ENCODE measurements at regions not wholly inside any gene's neighbourhood (a gene's known extent, or its start where the extent isn't known, plus 50 kb on each side); places are given as distances from the start of the nearest gene placed in this dataset.
"Not testable (repeated sequence)": the region's sequence is repeated elsewhere in the genome, so short reads cannot be mapped to it uniquely, and the experiment has no call there.

DNA sequence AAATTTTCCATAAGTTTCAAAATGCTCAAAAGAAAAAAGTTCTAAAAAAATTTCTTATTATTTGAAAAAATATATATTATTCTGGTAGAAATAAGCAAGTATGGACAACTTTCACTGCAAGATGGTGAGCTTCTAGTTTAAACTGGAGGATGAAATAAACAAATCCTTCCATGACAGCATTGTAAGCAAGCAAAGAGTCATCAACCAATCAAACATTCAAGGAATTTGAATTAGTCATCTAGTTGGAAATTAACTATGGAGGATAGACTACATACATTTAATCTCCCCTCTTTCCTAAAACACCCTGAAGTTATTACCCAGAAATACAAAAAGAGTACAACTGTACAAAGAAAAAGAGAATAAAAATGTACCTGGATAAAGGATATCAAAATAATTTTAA lies 51.0 kb upstream of the IRX5 start:
- DNase-seq: no peak

DNA sequence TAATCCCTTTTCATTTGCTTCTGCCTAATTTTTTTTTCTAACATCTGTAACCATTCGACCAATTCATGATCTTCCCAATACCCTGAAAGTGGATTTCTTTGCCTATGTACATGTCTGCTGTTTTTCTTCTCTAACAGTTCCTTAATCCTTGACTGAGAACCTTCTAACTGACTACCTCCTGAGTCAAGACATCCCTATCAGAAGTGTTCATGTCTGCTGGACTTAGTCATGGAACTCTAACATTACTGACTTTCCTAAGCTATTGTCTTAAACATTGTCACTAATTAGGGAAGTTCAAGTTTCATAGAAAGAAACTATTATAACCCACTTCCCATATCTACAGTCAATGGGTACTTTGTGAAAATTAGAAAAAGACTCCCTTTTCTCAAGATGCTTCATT lies 52.4 kb upstream of the IRX5 start:
- DNase-seq: no peak

DNA sequence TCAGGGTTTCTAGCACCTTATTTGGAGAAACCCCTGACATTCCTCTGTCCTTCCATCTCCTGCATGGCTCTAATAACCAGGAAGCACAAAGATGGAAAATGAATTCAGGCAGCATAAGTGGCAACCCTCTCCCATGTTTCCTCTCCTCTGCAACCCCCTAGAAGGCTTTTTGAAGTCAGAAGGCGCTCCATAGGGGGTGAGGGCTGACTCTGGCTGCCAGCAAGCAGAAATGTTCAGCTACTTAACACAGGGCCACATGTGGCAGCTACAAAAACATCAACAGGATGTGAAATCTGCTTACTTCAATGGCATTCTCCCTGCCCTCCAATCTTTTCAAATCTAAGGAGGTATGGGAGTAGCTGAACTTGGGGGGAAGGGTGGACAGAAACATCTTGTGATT lies 55.2 kb upstream of the IRX5 start:
- no peak for DNase-seq

DNA sequence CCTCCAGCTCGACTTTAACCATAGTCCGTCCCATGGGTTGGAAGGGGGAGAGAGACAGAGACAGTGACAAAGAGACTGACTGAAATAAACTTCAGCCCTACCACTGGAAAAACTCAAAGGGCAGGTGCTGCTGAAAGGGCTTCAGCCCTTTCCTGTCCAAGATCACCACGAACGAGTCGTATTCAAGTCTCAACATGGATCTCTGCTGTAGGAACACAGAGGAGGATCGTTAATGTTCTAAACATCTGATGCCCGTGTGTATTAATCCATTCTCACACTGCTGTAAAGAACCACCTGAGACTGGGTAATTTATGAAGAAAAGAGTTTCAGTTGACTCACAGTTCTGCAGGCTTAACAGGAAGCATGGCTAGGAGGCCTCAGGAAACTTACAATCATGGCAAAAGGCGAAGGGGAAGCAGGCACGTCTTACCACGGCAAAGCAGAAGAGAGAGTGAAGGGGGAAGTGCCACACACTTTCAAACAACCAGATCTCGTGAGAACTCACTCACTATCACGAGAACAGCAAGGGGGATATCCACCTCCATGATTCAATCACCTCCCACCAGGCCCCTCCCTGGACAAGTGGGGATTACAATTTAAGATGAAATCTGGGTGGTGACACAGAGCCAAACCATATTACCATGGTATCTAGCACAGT lies 56.8 kb upstream of the IRX5 start:
- not testable (repeated sequence) for DNase-seq

DNA sequence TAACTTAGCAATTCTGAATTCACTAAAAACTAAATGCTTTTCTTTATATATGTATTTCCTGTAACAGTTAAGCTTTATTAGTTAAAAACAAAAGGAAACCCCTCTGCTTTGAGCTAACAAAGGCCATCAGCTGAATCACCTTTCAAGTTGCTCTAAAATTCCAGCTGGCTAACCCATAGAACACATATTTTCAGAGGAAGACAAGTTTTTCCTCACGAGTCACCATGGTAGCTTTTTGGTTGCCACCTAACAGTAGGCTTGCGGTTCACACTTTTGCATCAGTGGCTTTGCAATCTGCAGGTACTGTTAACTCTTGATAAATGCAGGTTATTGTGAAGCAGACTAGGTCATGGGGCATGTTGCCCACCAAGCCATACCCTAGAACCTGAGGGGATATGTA lies 57.6 kb upstream of the IRX5 start:
- DNase-seq: no peak

DNA sequence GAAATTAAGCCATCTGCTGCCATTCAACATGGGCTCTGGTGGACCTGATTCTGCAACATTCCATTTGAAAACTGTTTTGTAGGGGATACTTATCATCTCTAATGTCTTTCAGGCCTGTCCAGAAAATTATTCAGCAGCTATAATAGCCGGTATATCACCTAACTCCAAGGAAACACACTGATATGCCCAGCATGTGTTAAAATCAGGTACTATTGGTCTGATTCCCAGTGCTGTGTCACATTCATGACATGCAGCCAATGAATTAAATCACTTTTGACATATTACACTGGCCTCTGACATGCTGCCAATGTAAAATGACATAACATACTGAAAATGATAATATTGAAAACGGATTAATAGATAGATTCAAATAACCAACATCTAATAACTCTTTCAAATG lies 60.5 kb upstream of the IRX5 start:
- DNase-seq: no peak

DNA sequence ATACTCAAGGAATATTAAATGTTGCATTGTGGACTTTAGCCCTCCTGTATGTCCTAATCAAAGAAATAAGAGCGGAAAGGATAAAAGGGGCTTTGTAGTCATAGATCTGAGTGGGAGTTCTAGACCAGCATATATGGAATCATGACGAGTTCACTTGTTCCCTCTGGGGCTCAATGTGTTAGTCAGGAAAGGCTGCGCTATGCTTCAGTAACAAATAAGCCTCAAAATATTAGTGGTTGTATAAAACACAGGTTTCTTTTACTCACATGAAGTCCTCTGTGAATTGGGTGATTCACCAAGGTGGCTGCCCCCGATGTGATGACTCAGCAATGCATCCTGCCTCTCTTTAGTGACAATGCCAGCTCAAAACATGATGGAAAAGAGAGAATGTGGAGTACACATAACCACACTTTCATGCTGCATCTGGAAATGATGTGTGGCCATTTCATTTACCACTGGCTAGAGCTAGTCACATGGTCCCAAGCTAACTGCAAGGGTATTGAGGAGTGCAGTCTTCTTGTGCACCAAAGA lies 63.3 kb upstream of the IRX5 start:
- no peak for DNase-seq

DNA sequence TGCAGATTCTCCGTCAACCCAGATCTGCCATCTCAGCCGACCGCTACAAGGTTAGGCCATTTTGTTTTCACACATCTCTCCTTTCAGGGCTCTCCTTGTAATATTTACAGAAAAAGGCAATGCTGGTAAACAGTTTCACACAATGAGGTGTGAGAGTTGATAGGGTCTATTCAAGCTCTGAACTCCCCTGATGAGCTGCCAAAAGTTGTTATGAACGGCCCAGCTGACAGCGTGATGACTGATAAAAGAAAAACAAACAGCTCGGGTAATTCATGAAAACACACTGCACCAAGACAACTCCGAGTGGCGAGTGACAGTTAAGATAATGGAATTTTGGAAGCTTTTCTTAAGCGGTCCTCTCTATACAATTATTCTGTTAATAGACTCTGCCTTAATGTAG lies 68.1 kb upstream of the IRX5 start:
- no peak for DNase-seq

DNA sequence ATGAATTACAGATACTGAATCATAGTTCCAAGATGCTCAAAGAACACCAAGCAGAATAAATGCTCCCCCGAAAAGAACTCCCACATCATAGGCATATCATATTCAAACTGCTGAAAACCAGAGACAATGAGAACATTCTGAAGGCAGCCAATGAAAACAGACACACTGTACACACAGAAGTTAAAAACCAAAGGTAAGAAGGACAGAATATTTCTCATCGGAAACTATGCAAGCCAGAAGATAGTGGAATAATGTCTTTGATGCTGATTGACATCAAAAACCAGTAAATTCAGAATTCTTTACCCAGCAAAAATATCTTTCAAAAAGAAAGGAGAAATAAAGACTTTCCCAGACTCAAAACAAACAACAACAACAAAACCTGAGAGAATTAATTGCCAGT lies 73.8 kb upstream of the IRX5 start:
- DNase-seq: no peak

DNA sequence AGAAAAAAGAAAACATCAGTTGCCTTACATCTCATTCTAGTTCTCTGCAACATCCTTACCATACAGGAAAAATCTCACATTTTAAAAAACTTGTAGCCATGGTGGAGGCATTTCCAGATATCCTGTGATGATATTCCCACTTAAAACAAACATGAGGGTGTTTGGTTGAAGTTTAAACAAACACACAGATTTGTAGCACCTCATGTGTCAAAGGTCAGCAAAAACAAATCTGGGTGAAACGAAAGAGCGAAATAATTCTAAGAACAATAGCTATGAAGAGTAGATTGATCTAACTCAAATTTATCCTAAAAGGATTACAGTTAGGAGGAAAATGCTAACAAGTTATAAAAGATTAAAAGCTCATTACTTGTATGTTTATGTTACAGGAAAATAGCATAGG lies 83.1 kb upstream of the IRX5 start:
- no peak for DNase-seq

DNA sequence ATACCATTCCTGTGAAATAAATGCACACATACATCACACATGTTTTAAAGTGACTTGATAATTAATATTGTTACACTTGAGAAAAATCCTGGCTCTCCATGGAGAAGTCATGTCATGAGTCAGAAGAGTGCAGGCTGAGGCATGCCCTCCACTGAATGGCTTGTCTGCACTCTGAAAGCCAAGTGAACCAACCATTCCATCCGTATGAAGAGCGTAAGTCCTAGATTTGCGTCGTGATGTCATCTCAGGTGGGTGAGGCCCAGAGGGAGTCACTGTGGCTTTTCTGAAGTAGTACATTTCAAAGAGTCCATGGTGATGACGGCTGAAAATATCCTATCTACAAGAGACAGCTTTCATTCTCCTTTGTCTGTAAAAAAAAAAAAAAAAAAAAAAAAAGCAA lies 83.5 kb upstream of the IRX5 start:
- DNase-seq: no peak

DNA sequence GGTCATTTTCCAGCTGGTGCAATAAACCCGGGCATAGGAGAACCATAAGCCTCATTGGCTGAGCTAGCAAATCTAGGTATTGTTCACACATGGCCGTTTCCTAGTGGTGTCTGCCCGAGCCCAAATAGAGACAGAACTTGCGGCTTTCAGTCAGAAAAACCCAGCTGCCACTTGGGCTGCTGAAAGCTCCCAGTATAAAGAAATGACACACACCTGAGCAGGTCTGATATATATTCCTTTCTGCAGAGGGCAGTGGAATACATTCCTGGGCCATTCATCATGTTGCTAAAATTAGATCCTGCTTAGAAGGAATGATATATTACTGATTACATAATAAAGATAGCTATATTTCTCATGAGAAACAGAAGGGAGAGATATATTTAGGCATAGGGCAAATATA lies 83.9 kb upstream of the IRX5 start:
- DNase-seq: no peak

DNA sequence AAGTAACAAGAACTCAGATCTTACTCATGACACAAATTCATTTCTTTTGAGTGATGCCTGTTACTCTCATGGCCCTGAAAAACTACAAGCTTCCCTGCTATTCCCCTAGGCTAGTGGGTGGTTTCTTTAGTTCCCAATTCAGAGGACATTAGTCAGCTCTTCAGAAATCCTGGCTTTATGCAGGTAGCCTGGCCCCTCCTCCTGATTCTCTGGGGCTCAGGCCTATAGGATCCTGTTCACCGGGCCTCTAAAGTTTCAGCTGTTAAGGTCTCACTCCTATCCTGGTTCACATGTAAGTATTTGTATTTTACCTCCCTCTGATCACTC lies 87.3 kb upstream of the IRX5 start:
- no peak for DNase-seq

DNA sequence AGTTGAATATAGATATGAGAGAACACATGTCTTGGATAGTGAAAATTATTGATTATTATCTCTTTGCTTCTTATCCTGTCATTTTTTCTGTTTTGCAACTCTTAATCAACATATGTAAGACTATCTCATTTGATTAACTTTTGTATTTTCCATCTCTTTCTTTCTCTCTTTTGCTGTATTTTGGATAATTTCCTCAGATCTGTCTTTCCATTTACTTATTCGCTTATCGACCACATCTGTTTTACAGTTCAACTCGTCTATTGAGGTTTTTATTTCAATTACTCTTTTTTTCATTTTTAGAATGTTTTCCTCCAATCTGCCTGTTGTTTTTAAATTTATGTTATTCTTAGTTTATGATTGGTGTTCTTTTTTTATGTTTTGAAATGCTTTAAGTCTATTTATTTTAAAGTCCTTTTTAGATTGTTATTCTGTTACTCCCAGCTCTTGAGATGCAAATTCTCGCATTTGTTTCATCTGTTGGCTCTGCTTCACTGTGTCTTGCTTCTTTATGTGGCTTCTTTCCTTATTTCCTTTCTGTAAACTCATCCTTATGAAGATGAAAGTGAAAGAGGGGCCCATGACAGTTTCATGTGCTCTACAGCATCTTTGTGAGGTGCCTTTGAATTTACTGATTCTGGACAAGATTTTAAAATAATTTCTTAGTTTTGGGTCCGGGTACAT lies 87.8 kb upstream of the IRX5 start:
- no peak for DNase-seq

DNA sequence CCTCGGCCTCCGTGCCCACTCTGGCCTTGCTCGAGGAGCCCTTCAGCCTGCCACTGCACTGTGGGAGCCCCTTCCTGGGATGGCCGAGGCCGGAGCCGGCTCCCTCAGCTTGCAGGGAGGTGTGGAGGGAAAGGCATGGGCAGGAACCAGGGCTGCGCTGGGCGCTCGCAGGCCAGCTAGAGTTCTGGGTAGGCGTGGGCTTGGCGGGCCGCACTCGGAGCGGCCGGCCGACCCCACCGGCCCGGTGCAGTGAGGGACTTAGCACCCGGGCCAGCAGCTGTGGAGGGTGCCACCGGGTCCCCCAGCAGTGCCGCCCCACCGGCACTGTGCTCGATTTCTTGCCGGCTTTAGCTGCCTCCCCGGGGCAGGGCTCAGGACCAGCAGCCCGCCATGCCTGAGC lies 101.0 kb upstream of the IRX5 start:
- DNase-seq: no peak

DNA sequence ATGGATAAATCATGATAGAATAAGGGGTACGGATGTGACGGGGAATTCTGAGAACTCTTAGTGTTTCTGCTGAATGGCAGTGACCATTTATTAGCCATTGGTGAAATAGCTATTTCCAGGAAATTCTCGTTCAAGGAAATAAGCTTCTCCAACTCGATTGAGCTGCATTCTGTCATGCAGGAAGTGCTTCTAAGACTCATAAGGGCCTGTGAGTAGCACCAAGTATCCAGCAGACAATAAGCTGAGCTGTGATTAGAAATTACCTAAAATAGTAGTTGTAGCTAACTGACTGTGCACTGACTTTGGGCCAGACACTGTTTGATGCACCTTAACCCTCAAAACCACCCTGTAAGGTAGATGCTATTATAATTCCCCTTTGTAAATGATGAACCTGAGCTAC lies 107.8 kb upstream of the IRX5 start:
- no peak for DNase-seq

DNA sequence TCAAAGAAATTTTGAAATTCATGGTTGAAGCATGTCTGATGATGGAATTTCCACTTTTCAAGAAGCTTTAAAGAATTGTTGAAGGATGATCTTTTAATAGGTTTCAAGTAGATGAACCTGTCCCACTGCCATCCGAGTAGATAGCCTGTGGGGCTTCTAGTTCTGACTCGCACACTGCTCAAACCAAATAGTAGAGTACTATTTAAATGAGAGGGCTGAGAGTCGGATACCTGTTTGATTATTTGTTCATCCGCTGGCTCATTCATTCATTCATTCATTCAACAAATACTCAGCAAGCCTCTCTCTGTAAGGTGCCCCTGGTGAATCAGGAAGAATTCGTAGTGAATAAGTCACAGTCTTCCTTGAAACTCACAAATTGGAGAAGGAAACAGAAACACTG lies 108.2 kb upstream of the IRX5 start:
- no peak for DNase-seq

DNA sequence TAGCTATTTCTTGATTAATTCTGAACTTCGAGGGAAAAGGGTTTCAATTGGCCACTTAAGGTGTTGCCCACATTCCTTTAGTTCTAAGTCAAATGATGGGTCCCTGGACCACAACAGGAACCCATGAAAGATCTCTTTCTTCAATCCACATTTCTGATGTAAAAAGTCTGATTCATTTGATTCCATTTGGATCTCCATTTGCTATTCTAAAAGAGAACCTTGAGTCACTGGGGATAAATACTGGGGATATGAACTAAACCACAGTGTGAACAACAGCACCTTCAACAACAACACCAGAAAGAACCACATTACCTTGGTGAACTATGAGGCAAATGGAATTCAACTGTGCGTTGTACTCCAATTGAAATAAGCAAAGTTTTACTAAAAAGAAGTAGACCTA lies 108.9 kb upstream of the IRX5 start:
- DNase-seq: no peak

DNA sequence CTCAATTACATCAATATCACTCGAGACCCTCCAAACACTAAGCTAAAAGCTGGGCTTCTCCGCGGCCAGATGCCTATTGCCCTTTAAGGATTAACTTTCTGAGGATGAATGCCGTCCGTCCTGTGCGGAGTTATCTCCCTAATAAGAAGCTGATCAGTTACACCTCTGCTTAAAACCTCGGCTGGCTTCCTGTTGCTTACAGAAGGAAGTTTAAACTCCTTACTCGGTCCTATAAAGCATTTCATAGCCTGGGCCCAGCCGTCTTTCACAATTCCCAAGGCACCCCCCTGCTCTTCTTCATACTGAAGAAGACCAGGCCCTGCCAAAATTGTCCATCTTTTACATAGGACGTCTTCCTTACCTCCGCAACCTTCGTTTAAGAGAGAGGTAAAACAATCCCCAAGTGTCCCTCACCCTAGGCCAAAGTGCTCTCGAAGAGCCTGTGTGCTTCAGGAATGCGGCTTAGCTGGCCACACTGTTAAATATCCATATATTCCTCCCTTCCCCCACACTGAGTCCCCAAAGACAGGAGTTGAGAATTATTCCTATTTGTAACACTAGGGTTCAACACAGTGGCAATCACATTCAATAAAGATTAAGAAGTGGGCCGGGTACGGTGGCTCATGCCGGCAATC lies 112.6 kb upstream of the IRX5 start:
- DNase-seq: no peak

DNA sequence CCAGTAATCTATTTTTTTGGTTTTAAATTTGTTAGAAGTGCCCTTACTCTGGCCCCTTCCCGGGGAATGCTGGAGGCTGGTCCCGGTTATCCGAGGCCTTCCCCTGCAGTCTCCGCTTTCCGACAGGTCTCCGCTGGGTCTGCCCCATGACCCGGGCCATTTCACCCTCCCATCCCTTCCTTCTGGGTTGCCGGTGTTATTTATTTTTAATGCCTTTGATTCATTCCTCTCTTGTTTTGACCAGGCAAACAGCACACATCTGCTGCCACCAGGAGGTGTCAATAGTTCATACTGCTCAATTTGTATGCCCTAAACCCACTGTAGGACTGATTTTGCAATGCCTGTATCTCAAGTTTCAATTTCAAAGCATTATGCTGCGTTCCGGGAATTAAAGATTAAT lies 113.2 kb upstream of the IRX5 start:
- peak; percentile 24 for DNase-seq

DNA sequence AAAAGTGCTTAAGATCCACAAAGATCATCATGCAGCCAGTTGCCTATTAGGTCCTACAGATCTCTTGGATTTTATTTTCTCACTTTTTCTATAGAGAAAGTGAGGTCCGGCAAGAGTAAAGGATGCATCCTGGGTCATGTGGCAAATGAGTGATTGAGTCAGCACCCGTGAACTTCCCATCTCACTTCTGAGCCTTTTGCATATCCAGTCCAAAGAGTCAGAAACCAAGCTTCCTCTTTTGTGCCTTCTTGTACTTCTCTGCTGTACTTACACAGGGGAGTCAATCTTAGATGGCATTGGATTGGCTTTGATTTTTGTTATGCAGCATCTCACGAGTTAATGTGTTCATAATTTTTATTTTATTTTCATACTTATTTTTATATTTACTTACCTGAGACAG lies 114.2 kb upstream of the IRX5 start:
- no peak for DNase-seq

DNA sequence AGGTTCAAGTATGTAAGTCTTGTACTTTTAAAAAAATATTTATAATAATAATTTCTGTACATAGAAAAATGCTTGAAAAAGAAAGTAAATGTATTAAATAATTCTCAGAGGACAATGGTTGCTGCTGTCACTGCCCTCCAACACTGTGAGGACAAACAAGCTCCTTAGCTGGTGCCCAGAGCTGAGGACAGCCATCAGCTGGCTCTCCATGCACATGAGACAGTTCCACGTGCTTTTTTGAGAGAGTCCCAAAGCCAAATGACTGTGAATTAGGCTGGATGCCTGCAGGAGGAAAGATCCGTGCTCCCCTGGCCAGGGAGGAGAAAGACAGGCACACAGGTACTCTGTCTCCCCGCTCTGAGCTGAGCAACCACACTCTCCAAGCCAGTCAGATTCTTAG lies 115.5 kb upstream of the IRX5 start:
- DNase-seq: no peak

DNA sequence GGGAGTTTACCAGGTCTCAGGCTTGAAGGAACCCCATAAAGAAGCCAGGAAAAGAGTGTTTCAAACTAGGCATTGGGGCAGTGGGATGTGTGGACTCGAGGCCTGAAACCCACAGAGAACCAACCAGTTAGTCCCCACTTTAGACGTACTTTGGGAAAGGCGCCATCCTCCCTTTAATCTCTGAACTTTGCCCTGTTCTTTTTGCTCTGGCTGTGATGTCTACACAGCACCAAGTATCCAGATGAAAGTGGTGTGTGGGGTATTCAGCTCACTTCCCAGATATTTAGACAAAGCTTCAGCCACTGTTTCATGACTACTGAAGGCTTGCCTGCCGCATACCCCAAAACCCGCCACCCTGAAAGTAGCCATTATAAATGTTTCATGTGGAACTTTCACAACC lies 116.9 kb upstream of the IRX5 start:
- no peak for DNase-seq

DNA sequence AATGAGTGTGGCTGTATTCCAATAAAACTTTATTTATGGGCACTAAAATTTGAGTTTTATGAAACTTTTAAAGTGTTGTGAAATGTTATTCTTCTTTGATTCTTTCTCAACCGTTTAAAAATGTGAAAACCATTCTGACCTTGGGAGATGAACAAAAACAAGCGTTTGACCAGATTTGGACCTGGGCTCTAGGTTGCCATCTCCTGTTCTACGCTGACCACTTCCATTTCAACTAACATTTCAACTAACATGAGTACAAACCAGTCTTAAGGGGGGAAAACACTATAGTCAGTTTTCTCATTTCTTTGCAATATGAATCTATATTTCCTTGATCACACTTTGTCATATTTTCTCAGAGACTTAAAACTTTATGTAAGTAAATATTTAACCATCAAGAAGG lies 118.4 kb upstream of the IRX5 start:
- no peak for DNase-seq

DNA sequence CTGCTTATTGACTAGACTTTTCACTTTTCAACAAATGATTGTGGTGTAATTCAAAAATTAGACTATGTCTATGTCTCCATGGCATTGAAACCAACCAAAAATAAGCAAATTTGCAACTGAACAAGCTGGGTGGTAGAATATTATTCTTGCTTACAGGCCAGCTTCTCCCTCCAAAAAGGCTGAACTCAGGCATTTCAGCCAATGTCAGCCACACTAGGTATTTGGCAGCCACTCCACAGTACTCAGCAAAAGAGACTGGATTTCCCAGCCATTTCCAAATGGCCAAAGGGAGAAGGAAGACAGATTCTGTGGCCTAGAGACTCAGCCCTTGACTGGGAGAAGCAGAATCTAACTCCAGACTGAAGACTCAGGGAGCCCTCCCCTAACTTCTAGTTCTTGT lies 121.8 kb upstream of the IRX5 start:
- no peak for DNase-seq

All from NCI-H1694 (cell line).